ENCODE measurements at regions not wholly inside any gene's neighbourhood (a gene's known extent, or its start where the extent isn't known, plus 50 kb on each side); places are given as distances from the start of the nearest gene placed in this dataset.
A peak's percentile ranks its signal among the peaks of the same experiment; 100 is the strongest.

GRCh38 chr2:56741601-56742102 is 557.9 kb downstream of the CCDC85A start:
- Histone ChIP-seq H3K4me2 (peak overlapping the region; percentile 55), H4K20me1 (ENCODE audit: insufficient read depth, poor library complexity, severe bottlenecking) (no peaks in the 10 kb centered on the region), H3K27ac (peak overlapping the region; percentile 44), H3K4me1 (ENCODE audit: insufficient read depth) (peaks cover 8% of the 10 kb centered on the region), H3K36me3 (replicated peaks; ENCODE audit: insufficient read depth, low read depth) (no peaks in the 10 kb centered on the region), H3K4me3 (no peak overlapping the region), H3K9me2 (replicated peaks; ENCODE audit: insufficient read depth) (no peaks in the 10 kb centered on the region), H3K27me3 (no peaks in the 10 kb centered on the region), H2AFZ (peak overlapping the region; percentile 13), H3K79me2 (no peaks in the 10 kb centered on the region), H3K9me3 (ENCODE audit: low read depth) (no peaks in the 10 kb centered on the region)
- DNase-seq (ENCODE audit: low spot score), result peak; percentile 72
- TF ChIP-seq CTCF (IDR thresholded peaks at IDR 0.05; ENCODE audit: poor library complexity), result no peak
- TF ChIP-seq EZH2phosphoT487 (IDR thresholded peaks at IDR 0.05; ENCODE audit: low read depth, severe bottlenecking, unreplicated experiment), result no peak
- WGBS (ENCODE audit: low lambda C conversion rate, missing lambda C conversion rate), result 61% methylated on average over 5 of the region's 5 CpGs

GRCh38 chr2:56743807-56744206 is 560.0 kb downstream of the CCDC85A start:
- H3K36me3 ChIP-seq (replicated peaks; ENCODE audit: insufficient read depth, low read depth), result no peaks in the 10 kb centered on the region
- TF ChIP-seq EZH2 (IDR thresholded peaks at IDR 0.05; ENCODE audit: borderline replicate concordance) (no peak), CTCF (IDR thresholded peaks at IDR 0.05; ENCODE audit: poor library complexity) (no peak), EZH2phosphoT487 (IDR thresholded peaks at IDR 0.05; ENCODE audit: low read depth, severe bottlenecking, unreplicated experiment) (no peak)
- DNase-seq (ENCODE audit: low spot score), result no peak
- no peaks in the 10 kb centered on the region for H4K20me1 ChIP-seq (ENCODE audit: insufficient read depth, poor library complexity, severe bottlenecking)
- H3K79me2 ChIP-seq, result no peaks in the 10 kb centered on the region
- peaks cover 8% of the 10 kb centered on the region for H3K4me1 ChIP-seq (ENCODE audit: insufficient read depth)
- no peak overlapping the region for H2AFZ ChIP-seq
- 85% methylated on average over 3 of the region's 3 CpGs for WGBS (ENCODE audit: low lambda C conversion rate, missing lambda C conversion rate)
- H3K27me3 ChIP-seq, result no peaks in the 10 kb centered on the region
- H3K27ac ChIP-seq, result no peak overlapping the region
- no peaks in the 10 kb centered on the region for H3K9me3 ChIP-seq (ENCODE audit: low read depth)
- H3K4me2 ChIP-seq, result no peak overlapping the region
- no peak overlapping the region for H3K4me3 ChIP-seq
- no peaks in the 10 kb centered on the region for H3K9me2 ChIP-seq (replicated peaks; ENCODE audit: insufficient read depth)

- Histone ChIP-seq H3K4me2 (no peak overlapping the region), H2AFZ (no peak overlapping the region), H3K36me3 (replicated peaks; ENCODE audit: insufficient read depth, low read depth) (no peaks in the 10 kb centered on the region), H3K9me3 (ENCODE audit: low read depth) (no peaks in the 10 kb centered on the region), H3K27ac (no peak overlapping the region), H3K4me1 (ENCODE audit: insufficient read depth) (no peaks in the 10 kb centered on the region), H3K9me2 (replicated peaks; ENCODE audit: insufficient read depth) (no peaks in the 10 kb centered on the region), H3K79me2 (no peaks in the 10 kb centered on the region), H3K4me3 (no peak overlapping the region), H4K20me1 (ENCODE audit: insufficient read depth, poor library complexity, severe bottlenecking) (no peaks in the 10 kb centered on the region), H3K27me3 (no peaks in the 10 kb centered on the region)
- TF ChIP-seq CTCF (IDR thresholded peaks at IDR 0.05; ENCODE audit: poor library complexity) (peak; percentile 62), EZH2 (IDR thresholded peaks at IDR 0.05; ENCODE audit: borderline replicate concordance) (no peak)
- peak; percentile 48 for DNase-seq (ENCODE audit: low spot score)
- WGBS (ENCODE audit: low lambda C conversion rate, missing lambda C conversion rate), result 25% methylated on average over 2 of the region's 2 CpGs
These were observed 565.5 kb downstream of the CCDC85A start for GRCh38 chr2:56749152-56749752.

Measured in hepatocyte (in vitro differentiated cells).